Naive thymus-derived CD4-positive, alpha-beta T cell (primary cell): ENCODE measurements at regions not wholly inside any gene's neighbourhood (a gene's known extent, or its start where the extent isn't known, plus 50 kb on each side); places are given as distances from the start of the nearest gene placed in this dataset.
"Not testable (repeated sequence)": the region's sequence is repeated elsewhere in the genome, so short reads cannot be mapped to it uniquely, and the experiment has no call there.

Experiments used
- ATAC-seq: fragments of 150-1000 bp; cut with Tn5 transposase; 2 replicates; pipeline ENCODE4 v1.10.0; 2021; ENCODE audit warnings: mild to moderate bottlenecking, moderate library complexity
- CTCF ChIA-PET: fragments of 350-600 bp; sonication (Branson Sonifier 250); formaldehyde crosslinking; loops from one replicate; lab custom pipeline; 2021; ENCODE audit warnings: antibody characterized with exemption; lab: Charles Lee
- POLR2A ChIA-PET: fragments of 350-600 bp; sonication (Branson Sonifier 250); formaldehyde crosslinking; loops from one replicate; lab custom pipeline; 2021; ENCODE audit warnings: antibody characterized with exemption, inconsistent platforms; lab: Charles Lee
- DNase-seq, 9 donors: peaks; one replicate each; pipeline versions ENCODE4 v3.0.0 to v3.0.0-alpha.2; 2020 to 2022; ENCODE audit warnings: mixed read lengths in 1 of 9
- H3K27ac ChIP-seq: one replicate; pipeline ENCODE4 v1.7.0; 2013; ENCODE audit warnings: mild to moderate bottlenecking, low read depth, low read length, moderate library complexity
- H3K27me3 ChIP-seq, 2 donors: one replicate each; pipeline ENCODE4 v1.7.0; 2013; ENCODE audit warnings: low read length in 2 of 2, mild to moderate bottlenecking in 2 of 2, moderate library complexity in 2 of 2; ENCODE audit not compliant: control insufficient read depth in 2 of 2, insufficient read depth in 2 of 2
- H3K36me3 ChIP-seq, 3 experiments: 1 replicate in 2 of 3; 2 replicates in 1 of 3; pipeline ENCODE4 v1.7.0; 2013; ENCODE audit warnings: low read length in 3 of 3, mild to moderate bottlenecking in 3 of 3, moderate library complexity in 1 of 3; ENCODE audit not compliant: insufficient read depth in 3 of 3, control insufficient read depth in 2 of 3
- H3K4me1 ChIP-seq, 2 donors: one replicate each; pipeline ENCODE4 v1.7.0; 2013; ENCODE audit warnings: low read length in 2 of 2, mild to moderate bottlenecking in 2 of 2, moderate library complexity in 1 of 2; ENCODE audit not compliant: control insufficient read depth in 2 of 2, insufficient read depth in 2 of 2
- H3K4me3 ChIP-seq: 2 replicates; pipeline ENCODE4 v1.7.0; 2013; ENCODE audit warnings: mild to moderate bottlenecking, low read length
- H3K9me3 ChIP-seq, 3 experiments: 1 replicate in 2 of 3; 2 replicates in 1 of 3; pipeline ENCODE4 v1.7.0; 2013; ENCODE audit warnings: low read length in 3 of 3; ENCODE audit not compliant: control insufficient read depth in 2 of 3
- H3K27ac Mint-ChIP-seq, 9 donors: one replicate each; pipeline ENCODE4 v1.8.0; 2020 to 2022; ENCODE audit warnings: mixed read lengths in 9 of 9, mild to moderate bottlenecking in 8 of 9, moderate library complexity in 5 of 9, inconsistent platforms in 2 of 9
- H3K27me3 Mint-ChIP-seq, 5 donors: one replicate each; pipeline ENCODE4 v1.8.0; 2021 to 2022; ENCODE audit warnings: mixed read lengths in 5 of 5, mild to moderate bottlenecking in 1 of 5
- H3K36me3 Mint-ChIP-seq, 5 donors: one replicate each; pipeline ENCODE4 v1.8.0; 2020 to 2022; ENCODE audit warnings: mixed read lengths in 5 of 5, mild to moderate bottlenecking in 3 of 5, inconsistent platforms in 1 of 5
- H3K4me1 Mint-ChIP-seq, 7 donors: one replicate each; pipeline ENCODE4 v1.8.0; 2020 to 2022; ENCODE audit warnings: mixed read lengths in 7 of 7, mild to moderate bottlenecking in 3 of 7, inconsistent platforms in 1 of 7
- H3K4me3 Mint-ChIP-seq, 10 donors: one replicate each; pipeline ENCODE4 v1.8.0; 2020 to 2022; ENCODE audit warnings: mild to moderate bottlenecking in 10 of 10, mixed read lengths in 10 of 10, moderate library complexity in 6 of 10, inconsistent platforms in 2 of 10
- H3K9me3 Mint-ChIP-seq, 11 donors: one replicate each; pipeline ENCODE4 v1.8.0; 2020 to 2022; ENCODE audit warnings: mixed read lengths in 11 of 11, mild to moderate bottlenecking in 4 of 11, inconsistent platforms in 1 of 11, moderate library complexity in 1 of 11
- intact Hi-C, 2 donors: fragments of 100-400 bp; cut with micrococcal nuclease; formaldehyde crosslinking; loops; one replicate each; pipeline ENCODE4 v1.15.1; 2023

GRCh38 chr4:17436047-17436749 is 75.7 kb downstream of the QDPR start:
- POLR2A ChIA-PET, H3K4me1 Mint-ChIP-seq, H3K27me3 Mint-ChIP-seq, H3K4me3 Mint-ChIP-seq, H3K4me3 ChIP-seq, intact Hi-C loops, H3K27me3 ChIP-seq, DNase-seq, H3K36me3 Mint-ChIP-seq, ATAC-seq, H3K27ac ChIP-seq, H3K9me3 ChIP-seq, CTCF ChIA-PET, H3K4me1 ChIP-seq, H3K36me3 ChIP-seq, H3K27ac Mint-ChIP-seq: not testable (repeated sequence)
- peaks cover 0 to 11% (median 3%) of the 10 kb centered on the region in 11 donors for H3K9me3 Mint-ChIP-seq

GRCh38 chr4:17433827-17434226 is 78.1 kb downstream of the QDPR start:
- H3K36me3 Mint-ChIP-seq, result peaks cover 0 to 3% (median 0%) of the 10 kb centered on the region in 5 donors
- intact Hi-C loops, result no loop called here
- ATAC-seq, result no peak

GRCh38 chr4:17427991-17428390 is 83.9 kb downstream of the QDPR start:
- no peak overlapping the region for H3K4me3 Mint-ChIP-seq
- no peaks in the 10 kb centered on the region for H3K36me3 ChIP-seq
- no peaks in the 10 kb centered on the region for H3K9me3 ChIP-seq
- no peaks in the 10 kb centered on the region for H3K4me1 Mint-ChIP-seq
- H3K27me3 ChIP-seq, result no peaks in the 10 kb centered on the region
- H3K4me1 ChIP-seq, result no peaks in the 10 kb centered on the region
- ChIA-PET CTCF (no interaction called here), POLR2A (no interaction called here)
- intact Hi-C loops, result no loop called here
- ATAC-seq (no peak), DNase-seq (no peak)
- H3K4me3 ChIP-seq, result no peak overlapping the region
- H3K9me3 Mint-ChIP-seq, result no peaks in the 10 kb centered on the region
- no peaks in the 10 kb centered on the region for H3K36me3 Mint-ChIP-seq
- H3K27ac ChIP-seq, result no peak overlapping the region
- peaks cover 0 to 6% (median 0%) of the 10 kb centered on the region in 5 donors for H3K27me3 Mint-ChIP-seq
- no peak overlapping the region for H3K27ac Mint-ChIP-seq

More at GRCh38 chr4:17433827-17434226, 78.1 kb downstream of the QDPR start:
- Mint-ChIP-seq H3K9me3 (peaks cover 0 to 4% (median 0%) of the 10 kb centered on the region in 11 donors), H3K4me1 (peaks cover 0 to 1% (median 0%) of the 10 kb centered on the region in 7 donors), H3K27ac (no peak overlapping the region), H3K4me3 (no peak overlapping the region), H3K27me3 (no peaks in the 10 kb centered on the region)
- DNase-seq, result no peak
- Histone ChIP-seq H3K27ac (no peak overlapping the region), H3K4me3 (no peak overlapping the region), H3K9me3 (no peaks in the 10 kb centered on the region), H3K27me3 (no peaks in the 10 kb centered on the region), H3K4me1 (no peaks in the 10 kb centered on the region), H3K36me3 (no peaks in the 10 kb centered on the region)
- ChIA-PET CTCF (no interaction called here), POLR2A (no interaction called here)

GRCh38 chr4:17426222-17426621 is 85.7 kb downstream of the QDPR start:
- H3K27me3 ChIP-seq, result no peaks in the 10 kb centered on the region
- H3K36me3 ChIP-seq, result no peaks in the 10 kb centered on the region
- H3K27ac ChIP-seq, result no peak overlapping the region
- Mint-ChIP-seq H3K4me1 (no peaks in the 10 kb centered on the region), H3K27me3 (peaks cover 0 to 6% (median 4%) of the 10 kb centered on the region in 5 donors), H3K4me3 (no peak overlapping the region), H3K27ac (no peak overlapping the region), H3K9me3 (no peaks in the 10 kb centered on the region), H3K36me3 (no peaks in the 10 kb centered on the region)
- ChIA-PET CTCF (no interaction called here), POLR2A (no interaction called here)
- ATAC-seq (no peak), DNase-seq (no peak)
- H3K9me3 ChIP-seq, result no peaks in the 10 kb centered on the region
- H3K4me1 ChIP-seq, result no peaks in the 10 kb centered on the region
- H3K4me3 ChIP-seq, result no peak overlapping the region
- intact Hi-C loops, result no loop called here

GRCh38 chr4:17418010-17418409 is 93.9 kb downstream of the QDPR start:
- Mint-ChIP-seq H3K9me3 (peaks cover 4 to 29% (median 11%) of the 10 kb centered on the region in 11 donors), H3K27me3 (peaks cover 2 to 25% (median 20%) of the 10 kb centered on the region in 5 donors), H3K4me1 (no peaks in the 10 kb centered on the region), H3K36me3 (peaks cover 0 to 11% (median 0%) of the 10 kb centered on the region in 5 donors), H3K4me3 (no peak overlapping the region), H3K27ac (no peak overlapping the region)
- CTCF ChIA-PET, result no interaction called here
- Histone ChIP-seq H3K4me1 (no peaks in the 10 kb centered on the region), H3K4me3 (no peak overlapping the region), H3K27me3 (no peaks in the 10 kb centered on the region), H3K9me3 (no peaks in the 10 kb centered on the region), H3K36me3 (no peaks in the 10 kb centered on the region), H3K27ac (no peak overlapping the region)
- no peak for ATAC-seq
- intact Hi-C loops, result no loop called here
- DNase-seq, result no peak
- POLR2A ChIA-PET, result no interaction called here

- ATAC-seq (no peak), DNase-seq (no peak)
- no peaks in the 10 kb centered on the region for H3K27me3 ChIP-seq
- no peaks in the 10 kb centered on the region for H3K4me1 ChIP-seq
- Mint-ChIP-seq H3K27me3 (peaks cover 0 to 24% (median 18%) of the 10 kb centered on the region in 5 donors), H3K9me3 (peaks cover 5 to 29% (median 11%) of the 10 kb centered on the region in 11 donors), H3K36me3 (peaks cover 0 to 11% (median 0%) of the 10 kb centered on the region in 5 donors), H3K4me1 (no peaks in the 10 kb centered on the region), H3K4me3 (no peak overlapping the region), H3K27ac (no peak overlapping the region)
- no peaks in the 10 kb centered on the region for H3K9me3 ChIP-seq
- H3K27ac ChIP-seq, result no peak overlapping the region
- H3K4me3 ChIP-seq, result no peak overlapping the region
- intact Hi-C loops, result no loop called here
- POLR2A ChIA-PET, result no interaction called here
- no peaks in the 10 kb centered on the region for H3K36me3 ChIP-seq
- CTCF ChIA-PET, result no interaction called here
Measured at GRCh38 chr4:17414392-17414791, 97.5 kb downstream of the QDPR start.

GRCh38 chr4:17400686-17401085 is 111.2 kb downstream of the QDPR start:
- no peak overlapping the region for H3K4me3 Mint-ChIP-seq
- intact Hi-C loops, result no loop called here
- Histone ChIP-seq H3K36me3 (no peaks in the 10 kb centered on the region), H3K27ac (no peak overlapping the region), H3K4me3 (no peak overlapping the region), H3K27me3 (no peaks in the 10 kb centered on the region), H3K4me1 (no peaks in the 10 kb centered on the region), H3K9me3 (no peaks in the 10 kb centered on the region)
- H3K36me3 Mint-ChIP-seq, result no peaks in the 10 kb centered on the region
- CTCF ChIA-PET, result no interaction called here
- H3K4me1 Mint-ChIP-seq, result no peaks in the 10 kb centered on the region
- DNase-seq (no peak), ATAC-seq (no peak)
- no peak overlapping the region for H3K27ac Mint-ChIP-seq
- POLR2A ChIA-PET, result no interaction called here
- peaks cover 0 to 2% (median 0%) of the 10 kb centered on the region in 11 donors for H3K9me3 Mint-ChIP-seq
- peaks cover 0 to 9% (median 3%) of the 10 kb centered on the region in 5 donors for H3K27me3 Mint-ChIP-seq
